GM21717 (cell line): ENCODE measurements at regions not wholly inside any gene's neighbourhood (a gene's known extent, or its start where the extent isn't known, plus 50 kb on each side); places are given as distances from the start of the nearest gene placed in this dataset.
"Not testable (repeated sequence)": the region's sequence is repeated elsewhere in the genome, so short reads cannot be mapped to it uniquely, and the experiment has no call there.

Experiments
- ATAC-seq: cut with Tn5 transposase; IDR thresholded peaks from one replicate; pipeline ENCODE4 v1.9.1; 2021; ENCODE audit warnings: mild to moderate bottlenecking, moderate library complexity; ENCODE audit not compliant: unreplicated experiment

DNA sequence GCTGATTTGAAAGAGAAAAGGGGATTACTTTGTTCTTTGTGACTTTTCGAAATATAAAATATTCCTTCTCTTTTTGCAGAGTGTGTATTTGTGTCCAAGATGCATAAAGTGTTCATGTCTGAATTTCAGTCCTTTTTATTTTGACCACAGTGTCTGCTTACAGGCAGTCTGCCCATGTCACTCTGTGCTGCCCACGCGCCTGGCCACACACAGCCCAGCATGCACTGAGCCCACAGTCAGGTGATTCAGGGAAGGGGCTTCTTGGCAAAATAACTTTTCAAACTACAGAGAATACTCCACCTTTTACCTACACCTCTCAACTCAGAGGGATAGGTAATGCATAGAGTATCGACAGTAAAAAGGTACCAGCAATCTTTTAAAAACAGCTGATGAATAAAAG is 142.5 kb upstream of the TRPC4 start:
- no peak for ATAC-seq

DNA sequence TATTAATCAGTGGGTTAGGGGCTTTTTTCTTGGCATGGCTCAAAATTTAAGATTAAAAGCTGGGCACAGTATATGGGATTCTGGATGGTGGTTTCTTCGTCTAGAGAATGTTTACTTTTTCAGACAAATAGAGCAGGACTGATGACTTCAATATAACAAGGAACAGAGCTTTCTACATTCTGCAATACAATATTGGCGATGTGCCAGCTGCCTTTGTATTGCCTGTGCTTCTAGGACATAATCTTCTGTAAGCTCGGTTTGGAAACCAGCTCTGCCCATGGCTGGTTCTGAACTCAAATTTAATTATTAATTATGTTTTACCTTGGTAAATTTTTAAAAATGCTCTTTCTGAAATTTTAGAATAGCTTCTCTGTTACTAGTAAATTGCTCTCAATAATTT is 139.1 kb upstream of the TRPC4 start:
- no peak for ATAC-seq

DNA sequence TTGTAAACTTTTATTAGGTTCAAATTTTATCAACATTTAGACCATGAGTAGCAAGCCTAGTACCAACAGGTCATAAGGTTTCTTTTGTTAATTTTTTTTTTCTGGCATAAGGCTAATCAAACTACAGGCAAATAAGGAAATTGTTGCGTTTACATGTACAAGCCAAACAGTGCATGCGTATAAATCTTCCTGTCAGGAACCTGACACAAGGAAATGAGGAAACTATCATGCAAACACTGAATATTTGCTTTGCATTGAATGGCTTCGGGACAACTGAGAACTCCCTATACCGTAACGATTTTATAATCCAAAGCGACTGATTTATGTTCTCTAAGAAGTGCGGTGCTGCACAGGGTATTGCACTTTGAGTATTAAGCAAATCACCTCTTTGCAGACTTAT is 133.0 kb upstream of the TRPC4 start:
- no peak for ATAC-seq

DNA sequence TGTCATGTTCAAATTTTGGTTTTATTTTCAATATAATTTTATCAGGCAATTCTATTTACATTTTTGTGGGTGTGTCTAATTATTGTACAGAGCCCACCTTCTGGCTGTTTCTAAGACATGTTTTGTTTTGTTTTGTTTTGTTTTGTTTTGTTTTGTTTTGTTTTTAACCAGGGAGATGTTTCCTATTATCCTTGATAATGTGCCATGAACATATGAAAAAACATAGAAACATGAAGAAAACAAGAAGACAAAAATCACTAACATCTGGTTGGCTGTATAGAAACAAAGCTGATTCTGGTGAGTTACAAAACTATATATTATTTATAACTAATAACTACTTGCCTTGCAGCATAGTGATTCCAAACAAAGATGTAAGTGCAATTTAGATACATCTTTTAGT is 128.1 kb upstream of the TRPC4 start:
- no peak for ATAC-seq

DNA sequence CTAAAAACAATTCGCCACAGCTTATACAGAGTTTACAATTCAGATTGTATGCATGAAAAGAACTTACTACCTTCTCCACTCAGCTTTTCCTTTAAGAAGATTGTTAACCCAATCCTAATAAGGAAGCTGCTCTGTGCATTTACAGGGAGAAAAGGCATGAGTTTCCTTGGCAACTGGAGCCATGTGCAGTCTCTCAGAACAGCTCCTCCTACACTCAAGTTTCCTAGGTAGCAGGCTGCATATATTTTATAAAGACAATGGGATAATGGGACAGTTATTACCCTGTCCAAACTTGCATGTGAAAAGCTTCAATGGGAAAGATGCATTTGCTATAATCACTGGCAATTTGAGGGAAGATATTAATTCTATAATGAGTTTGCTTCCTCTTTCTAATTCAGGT is 125.5 kb upstream of the TRPC4 start:
- no peak for ATAC-seq

DNA sequence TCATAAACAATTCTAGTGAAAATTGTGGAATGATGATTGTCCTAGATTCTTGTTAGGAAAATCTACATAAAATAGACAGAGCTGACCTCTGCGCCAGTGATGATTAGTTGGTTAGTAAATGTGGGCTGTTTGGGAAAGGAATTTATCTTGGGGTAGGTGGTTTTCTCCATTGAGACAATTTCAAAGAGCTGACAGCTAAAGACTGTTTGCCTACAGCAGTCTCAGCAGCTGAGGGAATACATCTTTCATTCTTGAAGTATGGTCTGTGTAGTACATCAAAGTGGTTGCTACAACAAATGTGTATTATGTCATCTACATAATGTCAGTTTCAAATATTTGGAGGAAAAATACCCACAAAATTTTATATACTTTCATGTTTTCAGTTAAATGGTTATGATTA is 117.2 kb upstream of the TRPC4 start:
- no peak for ATAC-seq

DNA sequence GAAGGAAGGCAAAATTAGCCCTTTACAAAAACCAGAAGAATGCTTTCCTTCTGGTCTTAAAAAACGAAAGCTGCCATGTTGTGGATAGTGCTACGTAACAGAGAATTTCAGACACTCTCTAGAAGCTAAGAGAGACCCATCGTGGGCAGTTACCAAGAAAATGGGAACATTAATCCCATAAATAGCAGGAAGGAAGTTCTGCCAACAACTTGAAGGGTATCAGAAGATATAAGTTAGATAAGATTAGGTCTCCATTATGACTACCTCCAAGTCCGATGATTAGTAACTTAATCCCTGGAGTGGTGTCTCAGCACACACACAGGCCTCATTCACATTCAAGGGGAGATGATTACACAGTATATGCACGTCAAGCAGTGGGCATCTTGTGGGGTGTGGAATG is 115.7 kb upstream of the TRPC4 start:
- ATAC-seq: no peak

DNA sequence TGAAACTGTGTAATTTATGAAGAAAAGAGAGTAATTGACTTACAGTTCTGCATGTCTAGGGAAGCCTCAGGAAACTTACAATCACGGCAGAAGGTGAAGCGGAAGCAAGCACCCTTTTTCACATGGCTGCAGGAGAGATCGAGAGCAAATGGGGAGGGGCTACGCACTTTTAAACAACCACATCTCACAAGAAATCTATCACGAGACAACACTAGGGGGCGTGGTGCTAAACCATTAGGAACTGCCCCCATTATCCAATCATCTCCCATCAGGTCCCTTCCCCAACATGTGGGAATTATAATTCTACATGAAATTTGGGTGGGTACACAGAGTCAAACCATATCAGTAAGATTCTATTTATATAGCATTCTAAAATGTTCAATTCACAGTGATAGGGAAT is 114.8 kb upstream of the TRPC4 start:
- ATAC-seq: no peak

DNA sequence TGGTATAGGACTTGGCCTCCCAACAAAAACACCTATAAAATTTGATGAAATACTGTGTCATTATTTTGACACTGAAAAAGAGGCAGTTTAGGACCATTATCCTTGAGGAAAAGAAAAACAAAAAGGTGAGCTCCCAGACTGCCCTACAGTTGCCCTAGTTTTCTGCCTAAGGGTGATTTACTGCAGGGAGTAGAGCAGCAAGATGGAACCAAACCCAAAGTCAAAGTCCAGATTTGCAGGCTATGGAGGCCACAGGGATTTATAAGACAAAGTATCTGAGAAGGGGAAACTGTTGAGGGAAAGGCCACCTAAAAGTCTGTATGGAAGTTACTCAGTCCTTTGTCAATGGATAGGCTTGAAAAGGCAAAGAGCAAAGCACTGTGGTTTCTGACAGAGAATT is 112.4 kb upstream of the TRPC4 start:
- no peak for ATAC-seq

DNA sequence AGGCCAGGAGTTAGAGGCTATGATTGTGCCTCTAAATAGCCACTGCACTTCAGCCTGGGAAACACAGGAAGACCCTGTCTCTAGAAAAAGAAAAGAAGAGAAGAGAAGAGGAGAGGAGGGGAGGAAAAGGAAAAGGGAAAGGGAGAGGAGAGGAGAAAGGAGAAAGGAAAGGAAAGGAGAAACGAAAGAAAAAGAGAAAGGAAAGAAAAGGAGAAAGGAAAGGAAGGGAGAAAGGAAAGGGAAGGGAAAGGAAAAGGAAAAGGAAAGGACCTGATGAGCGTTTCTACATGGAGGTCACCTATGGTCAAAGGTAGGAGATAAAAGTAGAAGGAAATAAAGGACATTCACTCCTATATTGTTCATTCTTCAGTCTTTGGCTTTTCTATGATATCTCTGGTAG is 109.1 kb upstream of the TRPC4 start:
- ATAC-seq: no peak

DNA sequence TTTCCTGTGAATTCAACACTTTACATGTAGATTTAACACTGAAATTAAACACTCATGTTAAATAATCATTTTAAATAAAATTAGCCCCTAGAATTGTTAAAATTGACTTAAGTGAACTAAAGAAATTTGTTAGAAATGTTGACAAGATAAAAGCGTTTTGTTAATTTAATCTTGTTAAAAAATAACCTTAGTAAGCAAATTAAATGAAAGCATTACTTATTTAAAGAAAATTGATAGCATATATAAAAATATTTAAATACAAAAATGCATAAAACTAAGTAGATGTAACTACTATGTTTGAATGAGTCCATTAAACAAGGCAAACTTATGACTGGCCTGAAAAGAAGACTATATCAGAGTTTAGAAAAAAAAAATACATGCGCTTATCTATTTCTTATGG is 99.0 kb upstream of the TRPC4 start:
- no peak for ATAC-seq

DNA sequence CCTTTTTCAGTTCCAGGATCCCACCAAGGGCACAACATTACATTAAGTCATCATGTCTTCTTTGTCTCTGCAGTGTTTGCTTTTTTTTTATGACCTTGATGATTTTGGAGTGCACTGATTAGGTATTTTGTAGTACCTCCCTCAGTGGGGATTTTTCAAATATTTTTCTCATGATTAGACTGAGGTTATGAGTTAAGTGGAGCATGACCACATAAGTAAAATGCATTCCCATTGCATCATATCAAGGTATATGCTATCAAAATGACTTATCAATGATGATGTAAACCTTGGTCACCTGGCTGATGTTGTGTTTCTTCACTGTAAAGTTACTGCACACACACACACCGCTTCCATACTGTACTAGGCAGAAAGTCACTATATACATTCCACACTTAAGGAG is 96.7 kb upstream of the TRPC4 start:
- no peak for ATAC-seq

DNA sequence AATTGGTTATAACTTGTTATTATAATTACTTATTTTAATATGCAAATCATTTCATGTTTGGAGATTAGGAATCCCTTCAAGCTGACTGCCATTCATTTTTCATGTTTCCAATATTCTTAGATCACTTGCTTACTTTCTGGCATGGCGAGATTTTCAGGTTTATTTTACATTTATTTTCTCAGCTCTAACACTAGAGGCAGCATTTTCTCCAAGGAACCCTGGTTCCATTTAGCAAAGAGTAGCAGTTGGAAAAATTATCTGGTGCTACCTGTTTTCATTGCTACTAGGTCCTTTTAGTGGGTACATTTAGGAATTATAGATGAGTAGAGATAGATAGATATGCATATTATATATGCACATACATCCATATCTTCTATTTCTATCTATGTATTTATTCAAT is 90.9 kb upstream of the TRPC4 start:
- ATAC-seq: no peak

DNA sequence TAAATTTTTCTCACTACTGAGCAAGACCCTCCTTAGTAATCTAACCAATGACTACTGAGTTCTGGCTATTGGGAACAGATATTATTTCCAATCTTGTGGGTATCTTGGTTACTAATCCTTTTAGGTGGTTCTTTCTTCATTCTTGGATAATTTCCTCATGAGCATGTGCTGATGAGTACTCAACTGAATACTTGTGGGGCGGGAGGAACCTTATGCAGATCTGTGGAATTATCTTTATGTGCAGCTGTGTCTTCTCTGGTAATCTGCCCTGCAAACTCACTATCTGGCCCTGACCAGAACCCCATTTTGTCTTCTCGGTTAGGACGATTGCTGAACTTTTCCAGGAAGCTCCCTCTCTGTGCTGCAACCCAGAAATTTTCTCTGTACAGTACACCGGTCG is 89.7 kb upstream of the TRPC4 start:
- ATAC-seq: no peak

DNA sequence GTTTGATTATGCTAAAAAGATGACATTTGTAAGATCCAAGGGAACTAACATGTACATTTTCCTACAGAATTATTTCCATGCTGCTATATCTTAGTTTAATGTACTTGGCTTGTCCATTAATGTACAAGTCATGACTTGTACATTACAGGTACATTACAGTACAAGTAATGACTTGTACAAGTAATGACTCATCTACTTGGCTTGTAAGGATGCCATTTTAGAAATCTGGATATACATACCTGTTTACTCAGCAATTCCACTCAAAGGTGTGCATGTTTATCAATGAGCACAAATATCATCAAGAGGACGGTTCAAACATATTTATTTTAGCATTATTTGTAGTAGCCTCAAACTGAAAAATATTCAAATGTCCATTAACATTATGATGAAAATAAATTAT is 87.0 kb upstream of the TRPC4 start:
- no peak for ATAC-seq

DNA sequence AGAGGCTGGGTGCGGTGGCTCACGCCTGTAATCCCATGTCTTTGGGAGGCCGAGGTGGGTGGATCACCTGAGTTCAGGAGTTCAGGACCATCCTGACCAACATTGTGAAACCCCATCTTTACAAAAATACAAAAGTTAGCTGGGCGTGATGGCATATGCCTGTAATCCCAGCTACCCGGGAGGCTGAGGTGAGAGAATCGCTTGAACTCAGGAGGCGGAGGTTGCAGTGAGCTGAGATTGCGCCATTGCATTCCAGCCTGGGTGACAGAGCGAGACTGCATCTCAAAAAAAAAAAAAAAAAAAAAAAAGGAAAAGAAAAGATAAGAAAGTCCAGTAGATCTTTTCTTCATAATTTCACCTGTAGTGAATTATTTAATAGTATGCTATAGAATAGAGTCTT is 85.0 kb upstream of the TRPC4 start:
- not testable (repeated sequence) for ATAC-seq

DNA sequence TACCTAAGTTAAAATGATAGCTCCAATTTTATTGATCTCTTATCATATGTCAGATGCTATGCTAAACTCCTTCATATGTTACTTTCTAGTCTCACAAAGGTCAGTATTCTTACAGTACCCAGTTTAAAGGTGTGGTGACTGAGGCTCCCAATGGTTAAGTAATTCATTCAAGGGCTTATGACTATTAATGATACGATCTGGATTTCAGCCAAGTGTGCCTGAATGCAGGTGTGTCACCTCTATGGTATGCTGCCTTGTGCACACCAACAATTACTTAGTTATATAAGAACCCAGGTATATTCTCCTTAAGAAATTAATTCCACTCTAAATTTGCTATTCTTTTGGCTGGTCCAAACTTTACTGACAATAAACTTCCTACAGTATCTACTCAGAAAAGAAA is 84.6 kb upstream of the TRPC4 start:
- no peak for ATAC-seq

DNA sequence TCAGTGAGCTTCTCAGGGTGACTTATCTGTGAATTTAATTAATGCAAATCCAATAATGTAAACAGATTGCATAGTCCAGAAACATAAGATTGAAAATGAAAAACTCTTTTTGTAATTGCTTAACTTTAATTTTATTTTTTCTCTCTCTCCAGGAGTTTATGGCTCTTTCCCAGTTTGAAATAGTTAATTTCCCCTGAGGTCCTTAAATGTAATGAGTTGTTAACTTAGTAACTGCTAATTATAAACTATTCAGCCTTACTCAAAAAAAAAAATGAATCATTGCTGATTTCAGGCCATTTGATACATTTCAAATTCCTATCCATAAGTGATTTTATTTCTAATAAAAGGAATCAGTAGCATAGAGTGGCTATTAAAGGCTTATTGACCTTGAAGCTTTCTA is 84.1 kb upstream of the TRPC4 start:
- ATAC-seq: no peak

DNA sequence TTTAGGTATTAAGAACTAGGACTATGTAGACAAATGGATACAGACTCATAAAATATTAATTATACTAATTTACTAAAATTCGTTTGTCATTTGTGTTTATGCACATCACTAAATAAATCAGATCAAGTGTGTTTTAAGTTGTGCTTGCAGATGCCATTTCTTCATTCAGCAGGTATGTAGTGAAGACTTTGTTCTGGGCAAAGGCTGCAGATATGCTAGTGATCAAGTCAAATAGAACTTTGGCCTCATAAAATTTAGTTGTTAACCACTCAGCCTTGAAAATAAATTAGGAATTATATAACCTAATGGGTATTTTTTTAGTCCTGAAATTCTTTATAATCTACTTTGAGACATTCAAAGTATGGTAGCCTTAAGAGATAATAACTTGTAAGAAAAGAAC is 80.4 kb upstream of the TRPC4 start:
- ATAC-seq: no peak

DNA sequence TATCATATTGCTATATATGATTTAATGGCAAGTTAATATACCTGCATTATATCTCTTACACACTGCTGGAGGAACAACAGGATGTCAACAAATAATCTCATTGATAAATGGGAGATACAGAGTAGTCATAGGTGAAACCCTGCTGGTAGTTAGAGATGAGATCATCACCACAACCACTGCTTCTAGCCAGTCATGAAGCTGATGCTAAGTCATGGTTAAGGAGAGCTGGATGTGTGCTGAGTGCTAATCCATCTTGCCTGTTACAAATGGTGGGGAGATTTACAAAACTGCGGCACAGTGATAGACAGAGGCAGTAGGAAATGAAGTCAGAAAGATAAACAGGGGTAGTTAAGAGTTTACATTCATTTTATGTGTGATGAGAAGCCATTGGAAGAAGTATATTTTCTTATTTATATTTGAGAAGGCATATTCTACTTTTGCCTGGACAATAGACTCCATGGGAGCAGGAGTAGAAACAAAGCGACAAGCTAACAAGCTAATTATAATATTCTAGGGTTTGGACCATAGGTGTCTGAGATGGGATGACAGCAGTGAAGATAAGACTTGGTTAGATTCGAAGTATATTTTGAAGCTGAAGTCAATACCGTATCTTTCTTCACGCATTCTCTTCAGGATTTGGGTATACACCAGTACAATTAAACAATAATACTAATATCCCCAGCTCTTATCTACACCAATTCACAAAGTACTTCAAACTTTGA is 78.0 kb upstream of the TRPC4 start:
- no peak for ATAC-seq

DNA sequence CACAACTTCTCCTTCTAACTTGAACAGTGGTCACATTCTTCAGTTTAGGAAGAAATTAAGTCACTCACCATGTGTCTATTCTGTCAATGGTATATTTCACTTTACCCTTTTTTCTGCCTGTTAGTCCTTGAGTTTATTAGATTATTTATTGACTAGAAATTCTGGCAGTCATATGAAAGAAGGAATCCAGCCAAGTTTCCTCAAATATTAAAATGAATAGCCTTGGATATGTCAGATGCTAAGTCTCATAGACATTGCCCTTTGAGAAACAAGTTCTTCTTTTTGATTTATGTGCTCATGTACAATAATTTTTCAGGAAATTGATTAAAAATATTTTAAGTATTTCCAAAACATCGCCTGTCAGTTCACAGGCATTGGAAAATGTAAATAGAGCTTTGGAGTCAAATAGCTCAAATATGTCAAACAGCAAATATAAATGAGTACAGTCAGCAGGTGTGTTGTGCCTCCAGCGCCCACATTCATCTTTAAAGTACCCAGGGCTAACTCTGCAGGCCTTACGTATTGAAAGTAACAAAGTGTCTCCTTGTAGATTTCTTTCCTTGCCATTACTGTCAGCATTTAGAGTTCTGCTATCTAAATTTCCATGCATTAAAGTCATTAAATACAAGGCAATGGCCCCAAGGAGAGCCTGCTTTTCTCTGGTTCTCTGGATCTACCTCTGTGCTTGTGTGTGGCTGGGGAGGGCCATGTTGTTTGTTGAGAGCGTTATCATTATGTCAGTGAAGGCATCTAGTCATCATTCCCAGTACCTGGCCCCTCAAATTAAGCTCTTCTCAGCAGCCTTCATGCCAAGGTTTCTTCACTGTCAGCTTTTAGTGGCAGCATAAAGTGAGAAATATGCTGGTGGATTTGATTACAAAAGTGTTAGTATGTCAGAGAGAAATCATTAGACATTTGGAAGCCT is 76.3 kb upstream of the TRPC4 start:
- no peak for ATAC-seq

DNA sequence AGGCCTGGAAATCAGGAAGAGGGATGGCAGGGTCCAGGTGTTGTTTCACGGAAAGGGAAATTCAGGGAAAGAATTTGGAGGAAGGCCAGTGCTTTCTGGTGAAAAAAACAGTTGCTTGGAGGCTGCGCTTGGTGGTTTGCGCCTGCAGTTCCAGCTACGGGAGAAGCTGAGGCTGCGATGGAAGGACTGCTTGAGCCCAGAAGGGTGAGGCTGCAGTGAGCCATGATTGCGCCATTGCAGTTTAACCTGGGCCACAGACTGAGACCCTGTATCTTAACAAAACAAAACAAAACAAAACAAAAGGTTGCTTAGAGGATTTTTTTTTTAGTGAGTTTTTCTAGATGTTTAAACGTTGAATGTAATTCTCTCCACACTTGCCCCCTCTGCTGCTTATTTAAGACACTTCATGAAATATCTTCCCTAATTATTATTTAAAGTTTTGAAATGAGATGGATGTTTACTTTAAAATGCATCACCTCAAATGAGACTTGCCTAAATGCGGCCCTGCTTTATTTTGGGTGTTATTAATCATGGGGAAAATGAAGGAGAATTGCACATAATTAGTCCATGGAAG is 75.4 kb upstream of the TRPC4 start:
- ATAC-seq: no peak
